ENCODE measurements at regions not wholly inside any gene's neighbourhood (a gene's known extent, or its start where the extent isn't known, plus 50 kb on each side); places are given as distances from the start of the nearest gene placed in this dataset.
"Not testable (repeated sequence)": the region's sequence is repeated elsewhere in the genome, so short reads cannot be mapped to it uniquely, and the experiment has no call there.

DNA sequence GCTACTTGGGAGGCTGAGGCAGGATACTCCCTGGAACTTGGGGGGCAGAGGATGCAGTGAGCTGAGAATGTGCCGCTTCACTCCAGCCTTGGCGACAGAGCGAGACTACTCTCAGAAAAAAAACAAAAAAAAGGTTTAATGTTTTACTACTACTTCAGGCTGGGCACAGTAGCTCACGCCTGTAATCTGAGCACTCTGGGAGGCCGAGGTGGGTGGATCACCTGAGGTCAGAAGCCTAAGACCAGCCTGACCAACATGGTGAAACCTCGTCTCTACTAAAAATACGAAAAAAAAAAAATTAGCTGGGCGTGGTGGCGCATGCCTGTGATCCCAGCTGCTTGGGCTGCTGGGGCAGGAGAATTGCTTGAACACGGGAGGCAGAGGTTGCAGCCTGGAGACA lies 75.7 kb upstream of the ATIC start:
- no peaks in the 10 kb centered on the region for H3K4me1 ChIP-seq
- H3K36me3 ChIP-seq: no peaks in the 10 kb centered on the region
- no peaks in the 10 kb centered on the region for H3K27me3 ChIP-seq
- no peak overlapping the region for H3K4me3 ChIP-seq
- H3K9me3 ChIP-seq: no peaks in the 10 kb centered on the region
- WGBS, 2 donors: 88 to 91% methylated on average over 10 of the region's 10 CpGs
- DNase-seq: no peak
- intact Hi-C loops (cut with DNase I): no loop called here
- no peak overlapping the region for H3K27ac ChIP-seq
- TF ChIP-seq POLR2A (IDR thresholded peaks at IDR 0.05) (no peak), CTCF (IDR thresholded peaks at IDR 0.05) (no peak)

- H3K4me1 ChIP-seq; H3K27ac ChIP-seq; H3K27me3 ChIP-seq; H3K4me3 ChIP-seq; H3K36me3 ChIP-seq; DNase-seq; intact Hi-C loops (cut with DNase I); H3K9me3 ChIP-seq: not testable (repeated sequence)
- 89 to 95% methylated on average over 17 of the region's 19 CpGs for WGBS, 2 donors
These were observed 81.8 kb upstream of the ABCA12 start for GRCh38 chr2:215220221-215220620.

DNA sequence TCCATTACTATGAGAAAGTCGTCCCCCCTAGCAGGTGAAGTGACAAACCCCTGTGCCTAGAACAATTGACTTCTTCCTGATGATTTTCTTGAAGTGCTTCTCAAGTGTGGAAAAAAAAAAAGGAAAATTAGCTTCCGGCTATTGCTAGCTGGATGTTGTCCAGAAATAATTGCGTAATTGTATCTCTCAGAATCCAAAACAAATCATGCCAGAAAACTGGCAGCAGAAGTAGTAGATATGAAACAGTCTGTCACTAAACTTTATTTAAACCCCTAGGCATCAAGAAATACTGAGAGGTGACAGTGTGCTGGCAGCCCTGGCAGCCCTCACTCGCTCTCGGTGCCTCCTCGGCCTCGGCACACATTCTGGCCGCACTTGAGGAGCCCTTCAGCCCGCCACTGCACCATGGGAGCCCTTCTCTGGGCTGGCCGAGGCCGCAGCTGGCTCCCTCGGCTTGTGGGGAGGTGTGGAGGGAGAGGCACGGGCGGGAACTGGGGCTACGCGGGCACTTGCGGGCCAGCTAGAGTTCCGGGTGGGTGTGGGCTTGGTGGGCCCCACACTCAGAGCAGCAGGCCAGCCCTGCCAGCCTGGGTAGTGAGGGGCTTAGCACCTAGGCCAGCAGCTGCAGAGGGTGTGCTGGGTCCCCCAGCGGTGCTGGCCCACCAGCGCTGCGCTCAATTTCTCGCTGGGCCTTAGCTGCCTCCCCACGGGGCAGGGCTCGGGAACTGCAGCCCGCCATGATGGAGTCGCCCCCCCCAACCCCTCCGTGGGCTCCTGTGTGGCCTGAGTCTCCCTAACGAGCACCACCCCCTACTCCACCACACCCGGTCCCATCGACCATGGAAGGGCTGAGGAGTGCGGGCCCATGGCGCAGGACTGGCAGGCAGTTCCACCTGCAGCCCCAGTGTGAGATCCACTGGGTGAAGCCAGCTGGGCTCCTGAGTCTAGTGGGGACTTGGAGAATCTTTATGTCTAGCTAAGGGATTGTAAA lies 80.5 kb upstream of the ABCA12 start:
- Histone ChIP-seq H3K4me1 (peaks cover 0 to 7% (median 3%) of the 10 kb centered on the region in 3 donors), H3K4me3 (no peak overlapping the region), H3K27ac (no peak overlapping the region), H3K36me3 (no peaks in the 10 kb centered on the region), H3K27me3 (no peaks in the 10 kb centered on the region), H3K9me3 (no peaks in the 10 kb centered on the region)
- TF ChIP-seq POLR2A (IDR thresholded peaks at IDR 0.05) (no peak), CTCF (IDR thresholded peaks at IDR 0.05) (no peak)
- intact Hi-C loops (cut with DNase I): no loop called here
- WGBS, 2 donors: 25 to 39% methylated on average over 8 to 9 of the region's 32 CpGs
- DNase-seq: no peak

- Histone ChIP-seq H3K9me3 (no peaks in the 10 kb centered on the region), H3K4me1 (peaks cover 0 to 7% (median 3%) of the 10 kb centered on the region in 3 donors), H3K27ac (no peak overlapping the region), H3K4me3 (no peak overlapping the region), H3K36me3 (no peaks in the 10 kb centered on the region), H3K27me3 (no peaks in the 10 kb centered on the region)
- intact Hi-C loops (cut with DNase I): no loop called here
- TF ChIP-seq POLR2A (IDR thresholded peaks at IDR 0.05) (no peak), CTCF (IDR thresholded peaks at IDR 0.05) (no peak)
- no peak for DNase-seq
- WGBS, 2 donors: 40 to 42% methylated on average over 2 of the region's 2 CpGs
These were observed 78.4 kb upstream of the ABCA12 start for GRCh38 chr2:215216806-215217205.

DNA sequence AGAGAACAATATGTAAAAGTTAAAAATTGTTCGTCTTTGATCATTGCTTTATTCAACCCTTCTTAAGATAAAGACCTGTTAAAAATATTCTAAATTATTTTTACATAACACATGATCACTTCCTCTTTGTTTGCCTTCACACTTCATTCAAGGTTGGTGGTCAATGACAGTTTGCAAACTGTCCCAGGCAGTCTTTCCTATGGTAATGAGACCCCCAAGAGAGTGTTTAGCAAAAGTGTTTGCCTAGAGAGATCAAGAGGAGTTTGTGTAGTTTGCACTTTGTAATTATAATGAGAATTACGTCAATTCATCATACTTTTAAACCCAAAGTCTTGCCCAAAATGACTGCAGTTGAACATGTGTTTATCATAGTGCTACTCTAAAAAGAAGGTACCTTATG lies 77.2 kb upstream of the ABCA12 start:
- H3K36me3 ChIP-seq: no peaks in the 10 kb centered on the region
- no peaks in the 10 kb centered on the region for H3K9me3 ChIP-seq
- 65 to 67% methylated on average over 2 of the region's 2 CpGs for WGBS, 2 donors
- H3K27me3 ChIP-seq: no peaks in the 10 kb centered on the region
- TF ChIP-seq CTCF (IDR thresholded peaks at IDR 0.05): no peak
- TF ChIP-seq POLR2A (IDR thresholded peaks at IDR 0.05): no peak
- DNase-seq: no peak
- no peak overlapping the region for H3K4me3 ChIP-seq
- no peak overlapping the region for H3K27ac ChIP-seq
- H3K4me1 ChIP-seq: peaks cover 0 to 7% (median 3%) of the 10 kb centered on the region in 3 donors
- intact Hi-C loops (cut with DNase I): no loop called here

Data from esophagus squamous epithelium (tissue), 5 donors.